Hematopoietic multipotent progenitor cell treated with erythropoietin and hydrocortisone succinate and interleukin-3 and kit ligand, for 8 days (in vitro differentiated cells): ENCODE measurements at regions not wholly inside any gene's neighbourhood (a gene's known extent, or its start where the extent isn't known, plus 50 kb on each side); places are given as distances from the start of the nearest gene placed in this dataset.
"Not testable (repeated sequence)": the region's sequence is repeated elsewhere in the genome, so short reads cannot be mapped to it uniquely, and the experiment has no call there.

Source experiments
- DNase-seq: peaks from one replicate; pipeline ENCODE4 v3.0.0-alpha.2; 2015

DNA sequence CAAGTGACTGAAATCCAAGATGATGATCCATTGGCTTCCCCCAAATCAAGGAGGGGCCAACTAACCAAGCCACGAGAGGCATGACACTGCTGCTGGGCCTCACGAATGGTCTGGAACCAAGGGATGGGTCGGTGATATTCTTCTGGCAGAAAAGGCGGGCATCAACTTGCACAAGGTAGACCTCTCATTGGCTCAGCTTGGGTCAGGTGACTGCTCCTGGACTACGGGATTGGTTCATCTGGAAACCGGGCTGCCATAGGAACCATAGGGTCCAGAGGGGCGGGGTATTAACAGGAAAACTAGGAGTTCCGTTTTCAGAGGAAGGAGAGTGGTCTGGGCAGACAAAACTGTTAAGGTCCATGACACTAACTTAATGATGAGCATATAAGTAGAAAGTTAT, 100.9 kb downstream of the TFAP2C start:
- no peak for DNase-seq

DNA sequence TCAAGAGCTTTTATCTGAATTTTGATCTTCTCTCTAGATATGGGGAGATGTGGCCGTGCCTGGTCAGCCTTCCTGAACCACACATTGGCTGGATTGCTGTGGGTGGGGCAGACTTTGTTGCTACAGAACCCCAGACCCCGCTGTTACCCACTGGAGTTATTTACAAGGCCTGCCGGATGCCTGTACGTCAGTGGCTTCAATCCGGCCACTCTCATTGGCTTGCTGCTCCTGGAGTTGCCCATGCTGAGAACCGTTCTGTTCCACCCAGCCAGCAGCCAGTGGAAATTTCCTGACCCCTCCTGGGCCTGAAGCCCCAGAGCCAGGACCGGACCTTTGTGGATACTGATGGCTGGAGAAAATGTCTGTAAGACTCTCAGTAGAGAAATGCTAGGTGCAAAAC, 101.9 kb downstream of the TFAP2C start:
- DNase-seq, result no peak

DNA sequence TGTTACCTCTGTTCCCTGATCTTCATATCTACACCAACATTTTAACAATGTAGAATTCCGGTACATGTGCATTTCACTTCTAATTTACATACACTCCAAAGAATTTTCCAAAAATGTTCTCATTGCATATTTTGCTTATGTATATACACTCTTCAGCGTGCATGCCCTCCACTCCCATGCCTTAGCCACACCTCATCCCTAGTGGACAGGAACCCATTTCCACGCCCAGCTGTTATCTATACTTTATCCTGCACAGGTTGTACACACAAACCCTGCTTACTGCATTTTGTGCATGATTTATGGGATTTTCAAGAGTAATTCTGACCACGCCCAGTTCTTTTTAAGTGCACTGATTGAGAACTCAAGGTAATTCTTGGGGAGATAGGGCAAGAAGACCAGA, 102.4 kb downstream of the TFAP2C start:
- no peak for DNase-seq

- DNase-seq, result no peak
These were observed 104.9 kb downstream of the TFAP2C start for GRCh38 chr20:56733967-56734366.

DNA sequence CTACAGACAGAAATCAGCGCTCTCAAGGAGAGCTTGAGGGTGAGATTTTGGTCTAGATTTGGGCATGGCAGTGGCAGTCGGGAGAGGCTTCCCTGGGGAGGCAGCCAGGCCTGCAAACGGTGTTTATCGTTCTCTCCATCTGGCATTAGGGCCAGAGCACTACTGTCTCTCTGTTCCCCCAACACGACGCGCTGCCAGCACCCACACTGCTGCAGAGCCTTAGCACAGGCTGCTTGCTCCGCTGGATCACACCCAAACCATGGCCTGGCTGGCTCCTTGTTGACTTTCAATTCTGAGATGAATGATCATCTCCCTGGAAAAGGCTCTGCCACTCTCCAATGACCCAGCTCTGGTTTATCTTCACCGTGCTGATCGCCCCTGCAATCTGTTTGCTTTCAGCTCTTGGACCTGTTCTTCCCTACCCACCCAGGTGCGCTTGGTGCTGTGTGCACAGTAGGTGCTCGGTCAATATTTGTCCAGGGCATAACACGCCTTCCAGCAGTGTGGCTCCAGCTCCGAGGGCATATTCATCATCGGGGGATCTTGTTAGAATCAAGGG, 106.1 kb downstream of the TFAP2C start:
- no peak for DNase-seq

DNA sequence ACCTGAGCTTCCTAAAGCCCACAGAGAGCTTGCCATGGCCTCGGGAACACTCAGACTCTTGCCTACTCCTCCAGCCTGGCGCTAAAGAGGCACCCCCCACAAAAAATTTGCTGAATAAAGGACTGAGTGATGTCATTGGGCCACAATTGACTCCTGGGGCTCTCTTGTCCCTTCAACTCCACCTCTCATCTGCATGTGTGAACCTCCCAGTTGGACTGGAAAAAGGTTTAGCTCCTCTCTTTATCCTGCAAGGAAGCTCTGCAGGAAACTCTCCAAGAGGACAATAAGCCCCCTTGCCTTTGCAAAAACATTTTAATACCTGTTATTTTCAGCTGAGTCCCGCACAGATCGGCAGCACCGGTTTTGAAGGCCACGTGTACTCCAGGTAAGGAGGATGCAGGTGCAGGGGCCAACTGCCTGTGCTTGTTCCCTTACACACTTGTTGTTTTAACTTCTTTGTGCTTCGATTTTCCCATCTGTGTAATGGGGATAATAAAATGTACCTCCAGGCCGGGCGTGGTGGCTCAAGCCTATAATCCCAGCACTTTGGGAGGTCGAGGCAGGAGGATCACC, 107.3 kb downstream of the TFAP2C start:
- no peak for DNase-seq

DNA sequence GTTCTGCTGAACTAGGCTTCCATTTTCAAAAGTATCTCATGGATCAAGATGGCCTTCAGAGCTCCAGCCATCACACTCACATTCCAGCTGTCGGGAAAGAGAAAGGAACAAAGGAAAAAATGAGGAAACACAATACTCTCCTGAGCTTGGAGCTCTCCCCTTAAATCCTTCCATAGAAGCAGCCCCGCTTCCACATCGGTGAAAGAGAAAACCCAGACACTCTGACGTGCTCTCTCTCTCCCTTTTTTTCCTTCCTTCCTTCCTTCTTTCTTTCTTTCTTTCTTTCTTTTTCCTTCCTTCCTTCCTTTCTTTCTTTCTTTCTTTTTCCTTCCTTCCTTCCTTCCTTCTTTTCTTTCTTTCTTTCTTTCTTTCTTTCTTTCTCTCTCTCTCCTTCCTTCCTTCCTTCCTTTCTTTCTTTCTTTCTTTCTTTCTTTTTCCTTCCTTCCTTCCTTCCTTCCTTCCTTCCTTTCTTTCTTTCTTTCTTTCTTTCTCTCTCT, 115.3 kb downstream of the TFAP2C start:
- DNase-seq, result not testable (repeated sequence)

DNA sequence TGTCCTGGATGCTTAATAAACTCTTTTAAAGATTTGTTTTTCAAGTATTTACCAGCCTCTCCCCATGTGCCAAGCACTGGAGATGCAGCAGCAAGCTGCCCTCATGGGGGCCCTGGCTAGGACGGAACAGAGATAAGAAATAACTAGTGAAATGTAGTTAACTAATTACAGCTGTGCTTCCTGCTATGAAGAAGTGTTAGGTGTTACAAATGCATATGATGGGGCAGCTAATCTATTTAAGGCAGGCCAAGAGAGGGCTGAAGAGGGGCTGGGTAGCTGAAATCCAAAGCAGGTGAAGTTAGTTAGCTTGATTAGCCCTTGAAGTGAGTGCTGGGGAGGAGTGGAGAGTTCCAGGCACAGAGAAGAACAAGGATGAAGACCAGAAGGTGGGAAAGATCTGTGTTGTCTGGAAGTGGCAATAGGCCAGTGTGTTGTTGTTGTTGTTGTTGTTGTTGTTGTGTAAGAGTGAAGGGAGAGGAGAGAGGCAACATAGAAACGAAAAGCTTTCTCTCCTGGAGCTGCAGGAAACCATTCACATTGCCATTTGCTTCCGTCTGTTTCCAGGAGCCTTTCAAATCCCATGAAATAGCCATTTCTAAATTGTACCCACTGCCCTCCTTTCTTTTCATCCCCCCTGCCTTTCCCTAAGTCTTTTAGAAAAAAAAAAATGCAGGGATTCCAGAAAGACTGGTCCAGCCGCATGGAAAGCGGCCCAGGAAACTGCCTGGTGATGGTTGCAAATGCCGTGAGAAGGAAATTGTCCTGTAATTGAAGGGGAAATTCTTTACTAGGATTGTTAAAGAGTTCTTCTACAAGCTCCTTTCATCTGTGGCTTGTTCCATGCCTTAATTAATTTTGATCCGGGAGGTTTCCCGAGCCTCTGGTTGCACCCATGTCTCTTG, 119.6 kb downstream of the TFAP2C start:
- DNase-seq, result no peak

DNA sequence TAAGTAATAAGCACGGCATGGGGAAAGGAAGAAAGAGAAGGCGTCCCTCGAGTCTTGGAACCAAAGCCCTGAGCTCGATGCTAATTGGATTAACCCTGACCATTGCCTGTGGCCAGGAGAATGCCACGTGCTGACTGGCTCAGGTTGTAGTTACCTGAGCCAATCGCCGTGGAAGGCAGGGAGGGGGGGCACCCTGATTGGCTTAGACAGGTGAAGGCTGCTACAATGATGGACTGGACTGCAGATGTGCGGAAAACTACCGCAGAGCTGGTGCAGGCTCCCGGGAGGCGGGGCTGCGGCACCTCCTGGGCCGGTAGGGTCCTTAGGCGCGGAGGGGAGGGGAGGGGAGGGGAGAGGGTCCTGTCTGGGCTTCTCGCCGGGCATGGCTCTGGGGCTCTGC, 121.3 kb downstream of the TFAP2C start:
- no peak for DNase-seq

- no peak for DNase-seq
These were observed 123.2 kb downstream of the TFAP2C start for GRCh38 chr20:56752274-56752673.

DNA sequence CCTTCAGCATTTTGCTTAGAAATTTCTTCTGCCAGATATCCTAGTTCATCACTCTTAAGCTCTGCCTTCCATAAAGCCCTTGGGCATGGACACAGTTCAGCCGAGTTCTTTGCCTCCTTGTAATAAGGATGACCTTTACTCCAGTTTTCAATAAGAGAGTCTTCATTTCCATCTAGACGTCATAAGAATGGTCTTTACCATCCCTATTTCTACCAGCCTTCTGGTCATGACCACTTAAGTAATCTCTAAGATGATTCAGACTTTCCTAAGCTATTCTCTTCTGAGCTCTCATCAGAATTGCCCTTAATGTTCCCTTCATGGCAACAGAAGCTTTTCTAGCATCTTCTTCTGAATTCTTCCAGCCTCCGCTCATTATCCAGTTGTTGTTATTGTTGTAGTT, 126.1 kb downstream of the TFAP2C start:
- DNase-seq, result no peak

DNA sequence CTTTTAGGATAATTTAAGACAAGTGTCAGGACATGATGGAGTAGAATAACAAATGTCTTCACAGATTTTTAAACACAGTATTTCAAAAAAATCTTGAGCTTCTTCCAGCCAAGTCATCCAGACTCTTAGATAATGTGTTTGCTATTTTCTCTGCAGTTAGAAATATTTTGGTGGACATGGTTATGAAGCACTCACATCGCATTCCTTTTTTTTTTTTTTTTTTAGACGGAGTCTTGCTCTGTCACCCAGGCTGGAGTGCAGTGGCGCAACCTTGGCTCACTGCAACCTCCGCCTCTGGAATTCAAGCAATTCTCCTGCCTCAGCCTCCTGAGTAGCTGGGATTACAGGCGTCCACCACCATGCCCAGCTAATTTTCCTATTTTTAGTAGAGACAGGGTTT, 127.6 kb downstream of the TFAP2C start:
- DNase-seq, result not testable (repeated sequence)

DNA sequence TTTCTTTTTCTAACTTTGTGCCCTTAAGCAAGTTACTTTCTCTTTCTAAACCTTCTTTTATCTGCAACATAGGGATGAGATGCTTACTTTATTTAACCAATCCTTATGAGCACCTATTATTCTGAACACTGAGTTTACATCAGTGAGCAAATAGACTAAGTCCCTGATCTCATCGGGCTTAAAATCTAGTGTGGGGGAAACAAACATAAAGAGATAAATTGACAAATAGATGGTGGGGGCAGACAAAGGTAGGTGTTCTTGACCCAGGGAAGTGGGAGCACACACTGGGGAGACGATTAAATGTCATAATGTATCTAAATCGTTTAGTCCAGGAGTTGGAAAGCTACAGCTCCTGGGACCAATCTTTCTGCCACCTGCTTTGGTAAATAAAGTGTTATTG, 129.6 kb downstream of the TFAP2C start:
- DNase-seq, result no peak

GRCh38 chr20:56759741-56760278, 130.7 kb downstream of the TFAP2C start:
- no peak for DNase-seq

DNA sequence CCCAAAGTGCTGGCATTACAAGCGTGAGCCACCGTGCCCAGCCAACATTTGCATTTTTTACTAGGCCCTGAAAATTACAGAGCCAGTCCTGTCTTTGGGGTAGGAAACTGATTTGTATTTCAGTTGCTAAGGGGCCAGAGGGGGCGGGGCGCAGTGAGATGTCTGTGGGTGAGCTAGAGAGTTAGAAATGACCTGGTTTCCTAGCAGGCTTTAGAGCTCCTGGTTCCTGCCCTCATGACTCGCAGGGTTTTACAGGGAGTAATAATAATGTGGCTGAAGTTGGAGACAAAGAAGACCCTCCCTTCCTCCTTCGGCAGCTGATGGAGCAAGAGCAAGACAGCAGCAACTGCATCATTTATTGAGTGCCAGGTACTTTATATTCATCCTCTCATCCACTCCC, 131.5 kb downstream of the TFAP2C start:
- DNase-seq, result no peak

DNA sequence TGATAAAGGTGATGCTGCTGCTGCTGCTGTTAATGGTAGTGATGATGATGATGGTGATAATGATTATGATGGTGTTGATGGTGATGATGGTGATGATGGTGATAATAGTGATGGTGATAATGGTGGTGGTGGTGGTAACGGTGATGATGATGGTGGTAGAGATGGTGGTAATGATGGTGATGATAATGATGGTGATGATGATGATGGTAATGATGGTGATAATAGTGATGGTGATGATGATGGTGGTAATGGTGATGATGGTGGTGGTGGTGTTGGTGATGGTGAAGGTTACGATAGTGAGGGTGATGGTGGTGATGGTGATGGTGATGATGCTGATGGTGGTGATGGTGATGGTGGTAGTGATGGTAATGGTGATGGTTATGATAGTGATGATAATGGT, 132.3 kb downstream of the TFAP2C start:
- no peak for DNase-seq

DNA sequence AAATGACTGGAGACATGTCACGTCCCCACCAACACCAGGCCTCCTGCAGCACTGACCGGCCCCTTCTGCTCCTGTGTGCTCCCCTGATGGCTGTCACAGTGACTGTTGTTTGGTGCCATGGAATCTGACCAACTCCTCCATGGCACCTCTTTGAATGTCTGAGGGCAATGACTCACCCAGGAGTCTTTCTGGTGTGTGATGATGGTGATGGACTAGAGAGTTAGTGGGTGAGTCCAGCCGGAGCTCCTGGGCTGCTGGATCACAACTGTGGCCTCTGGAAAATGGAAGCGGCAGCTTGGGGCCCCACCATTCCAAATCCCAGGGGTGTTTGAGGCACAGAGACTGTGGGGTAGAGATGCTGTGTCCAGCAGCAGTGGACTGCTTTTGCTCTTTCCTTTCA, 133.3 kb downstream of the TFAP2C start:
- no peak for DNase-seq

DNA sequence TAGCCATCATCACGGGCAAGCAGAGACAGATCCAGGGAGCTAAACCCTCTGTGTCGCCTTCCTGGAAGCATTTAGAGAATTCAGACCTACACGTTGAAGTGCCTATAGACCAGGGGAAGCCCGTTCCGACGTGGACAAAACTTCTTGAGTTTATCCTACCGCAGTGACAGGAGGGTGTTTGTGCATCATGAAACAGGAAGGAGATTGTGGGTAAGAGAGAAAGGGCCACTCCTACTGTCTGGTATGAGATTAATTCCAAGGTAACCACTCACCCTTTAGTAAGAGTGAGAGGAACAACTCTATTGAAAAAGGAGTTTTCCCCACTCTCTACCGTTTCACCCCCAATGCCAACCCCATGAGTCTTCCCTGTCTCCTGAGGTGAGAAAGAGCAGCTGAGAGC, 133.7 kb downstream of the TFAP2C start:
- no peak for DNase-seq

- no peak for DNase-seq
These were observed 135.6 kb downstream of the TFAP2C start for GRCh38 chr20:56764671-56765070.

GRCh38 chr20:56765172-56766073, 136.3 kb downstream of the TFAP2C start:
- no peak for DNase-seq

DNA sequence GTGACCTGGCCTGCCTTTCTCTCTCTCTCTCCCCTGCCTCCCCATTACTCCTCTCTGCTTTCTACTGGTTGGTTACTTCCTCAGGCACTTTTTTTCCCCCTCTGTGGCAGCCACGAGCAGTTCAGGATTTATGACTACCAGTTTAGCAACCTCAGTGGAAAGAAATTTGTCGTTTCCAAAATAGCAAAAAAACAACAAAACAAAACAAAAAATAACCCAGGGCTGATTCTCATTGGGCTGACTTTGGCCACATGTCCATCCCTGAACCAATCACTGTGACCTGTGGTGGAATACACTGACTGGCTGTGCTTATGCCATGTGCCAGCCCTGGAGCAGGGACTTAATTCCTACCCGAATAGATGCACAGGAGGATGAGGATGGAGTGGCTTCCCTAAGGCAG, 137.4 kb downstream of the TFAP2C start:
- DNase-seq, result no peak

DNA sequence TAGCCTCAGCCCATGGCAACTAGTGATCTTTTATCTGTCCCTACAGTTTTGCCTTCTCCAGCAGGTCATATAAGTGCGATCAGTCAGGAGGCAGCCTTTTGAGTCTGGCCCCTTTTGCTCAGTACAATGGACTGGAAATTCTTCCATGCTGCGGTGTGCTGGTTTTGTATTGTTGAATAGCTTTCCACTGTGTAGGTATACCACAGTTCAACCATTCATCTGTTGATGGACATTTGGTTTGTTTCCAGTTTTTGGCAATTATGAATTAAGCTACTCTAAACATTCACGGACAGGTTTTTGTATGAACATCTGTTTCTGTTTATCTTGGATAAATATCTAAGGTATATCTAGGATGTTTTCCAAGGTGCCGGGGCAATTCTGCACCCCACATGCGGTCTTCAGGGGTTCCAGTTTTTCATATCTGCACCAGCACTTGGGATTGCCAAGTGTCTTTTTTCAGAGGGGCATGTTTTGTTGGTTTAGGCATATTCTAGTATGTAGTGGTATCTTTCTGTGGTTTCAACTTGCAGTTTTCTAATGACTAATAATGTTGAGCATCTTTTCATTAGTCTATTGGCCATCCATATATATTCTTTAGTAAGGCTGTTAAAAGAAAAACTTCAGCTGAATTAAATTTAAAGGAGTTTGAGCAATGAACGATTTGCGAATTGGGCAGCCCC, 141.0 kb downstream of the TFAP2C start:
- no peak for DNase-seq
